ENCODE measurements at regions not wholly inside any gene's neighbourhood (a gene's known extent, or its start where the extent isn't known, plus 50 kb on each side); places are given as distances from the start of the nearest gene placed in this dataset.
A peak's percentile ranks its signal among the peaks of the same experiment; 100 is the strongest.

GRCh38 chr21:24369278-24369677 lies 1238.0 kb downstream of the MRPL39 start:
- ATAC-seq, result no peak
- Mint-ChIP-seq H3K4me1 (no peaks in the 10 kb centered on the region), H3K9me3 (no peaks in the 10 kb centered on the region), H3K27me3 (no peaks in the 10 kb centered on the region), H3K27ac (no peak overlapping the region), H3K4me3 (no peak overlapping the region), H3K36me3 (no peaks in the 10 kb centered on the region)

GRCh38 chr21:24367936-24368335 lies 1239.3 kb downstream of the MRPL39 start:
- Mint-ChIP-seq H3K4me3 (no peak overlapping the region), H3K27ac (no peak overlapping the region), H3K36me3 (no peaks in the 10 kb centered on the region), H3K9me3 (no peaks in the 10 kb centered on the region), H3K4me1 (no peaks in the 10 kb centered on the region), H3K27me3 (peaks cover 1% of the 10 kb centered on the region)
- ATAC-seq, result no peak

GRCh38 chr21:24353492-24353891 lies 1253.8 kb downstream of the MRPL39 start:
- Mint-ChIP-seq H3K27me3 (no peaks in the 10 kb centered on the region), H3K4me3 (no peak overlapping the region), H3K9me3 (no peaks in the 10 kb centered on the region), H3K36me3 (no peaks in the 10 kb centered on the region), H3K27ac (no peak overlapping the region), H3K4me1 (no peaks in the 10 kb centered on the region)
- ATAC-seq, result no peak

- Mint-ChIP-seq H3K9me3 (peaks cover 3% of the 10 kb centered on the region), H3K36me3 (no peaks in the 10 kb centered on the region), H3K27ac (no peak overlapping the region), H3K27me3 (no peaks in the 10 kb centered on the region), H3K4me3 (no peak overlapping the region), H3K4me1 (peaks cover 5% of the 10 kb centered on the region)
- ATAC-seq, result no peak
These were observed 1267.9 kb downstream of the MRPL39 start for GRCh38 chr21:24339406-24339805.

- Mint-ChIP-seq H3K36me3 (no peaks in the 10 kb centered on the region), H3K4me1 (peaks cover 5% of the 10 kb centered on the region), H3K9me3 (peaks cover 3% of the 10 kb centered on the region), H3K4me3 (no peak overlapping the region), H3K27ac (no peak overlapping the region), H3K27me3 (no peaks in the 10 kb centered on the region)
- no peak for ATAC-seq
These were observed 1270.8 kb downstream of the MRPL39 start for GRCh38 chr21:24336491-24336890.

GRCh38 chr21:24323536-24323935 lies 1283.7 kb downstream of the MRPL39 start:
- Mint-ChIP-seq H3K9me3 (no peaks in the 10 kb centered on the region), H3K27ac (no peak overlapping the region), H3K36me3 (no peaks in the 10 kb centered on the region), H3K4me1 (no peaks in the 10 kb centered on the region), H3K4me3 (no peak overlapping the region), H3K27me3 (no peaks in the 10 kb centered on the region)
- ATAC-seq, result no peak

GRCh38 chr21:24316277-24316922 lies 1290.9 kb downstream of the MRPL39 start:
- ATAC-seq, result peak; percentile 44
- no peaks in the 10 kb centered on the region for H3K27me3 Mint-ChIP-seq
- H3K27ac Mint-ChIP-seq, result no peak overlapping the region
- no peak overlapping the region for H3K4me3 Mint-ChIP-seq
- no peaks in the 10 kb centered on the region for H3K36me3 Mint-ChIP-seq
- no peaks in the 10 kb centered on the region for H3K9me3 Mint-ChIP-seq
- H3K4me1 Mint-ChIP-seq, result no peaks in the 10 kb centered on the region

GRCh38 chr21:24310788-24311187 lies 1296.5 kb downstream of the MRPL39 start:
- no peaks in the 10 kb centered on the region for H3K4me1 Mint-ChIP-seq
- H3K27ac Mint-ChIP-seq, result no peak overlapping the region
- no peaks in the 10 kb centered on the region for H3K36me3 Mint-ChIP-seq
- no peaks in the 10 kb centered on the region for H3K9me3 Mint-ChIP-seq
- no peaks in the 10 kb centered on the region for H3K27me3 Mint-ChIP-seq
- no peak for ATAC-seq
- no peak overlapping the region for H3K4me3 Mint-ChIP-seq

- Mint-ChIP-seq H3K27me3 (no peaks in the 10 kb centered on the region), H3K27ac (no peak overlapping the region), H3K4me3 (no peak overlapping the region), H3K4me1 (peaks cover 4% of the 10 kb centered on the region), H3K36me3 (no peaks in the 10 kb centered on the region), H3K9me3 (no peaks in the 10 kb centered on the region)
- ATAC-seq, result no peak
These were observed 1299.1 kb downstream of the MRPL39 start for GRCh38 chr21:24308183-24308582.

- Mint-ChIP-seq H3K9me3 (no peaks in the 10 kb centered on the region), H3K27me3 (no peaks in the 10 kb centered on the region), H3K4me3 (no peak overlapping the region), H3K27ac (no peak overlapping the region), H3K36me3 (no peaks in the 10 kb centered on the region), H3K4me1 (peaks cover 4% of the 10 kb centered on the region)
- no peak for ATAC-seq
These were observed 1304.9 kb downstream of the MRPL39 start for GRCh38 chr21:24302400-24302799.

- Mint-ChIP-seq H3K27me3 (no peaks in the 10 kb centered on the region), H3K9me3 (no peaks in the 10 kb centered on the region), H3K27ac (no peak overlapping the region), H3K4me3 (no peak overlapping the region), H3K36me3 (no peaks in the 10 kb centered on the region), H3K4me1 (peaks cover 5% of the 10 kb centered on the region)
- no peak for ATAC-seq
These were observed 1309.2 kb downstream of the MRPL39 start for GRCh38 chr21:24298040-24298439.

- Mint-ChIP-seq H3K27me3 (no peaks in the 10 kb centered on the region), H3K4me3 (no peak overlapping the region), H3K36me3 (no peaks in the 10 kb centered on the region), H3K4me1 (peaks cover 12% of the 10 kb centered on the region), H3K27ac (no peak overlapping the region), H3K9me3 (no peaks in the 10 kb centered on the region)
- no peak for ATAC-seq
These were observed 1313.1 kb downstream of the MRPL39 start for GRCh38 chr21:24294171-24294570.

- Mint-ChIP-seq H3K36me3 (no peaks in the 10 kb centered on the region), H3K27ac (no peak overlapping the region), H3K4me1 (peaks cover 12% of the 10 kb centered on the region), H3K27me3 (no peaks in the 10 kb centered on the region), H3K9me3 (no peaks in the 10 kb centered on the region), H3K4me3 (no peak overlapping the region)
- ATAC-seq, result no peak
These were observed 1317.0 kb downstream of the MRPL39 start for GRCh38 chr21:24290151-24290833.

GRCh38 chr21:24289539-24289938 lies 1317.7 kb downstream of the MRPL39 start:
- no peaks in the 10 kb centered on the region for H3K9me3 Mint-ChIP-seq
- ATAC-seq, result no peak
- H3K4me1 Mint-ChIP-seq, result peaks cover 12% of the 10 kb centered on the region
- no peaks in the 10 kb centered on the region for H3K36me3 Mint-ChIP-seq
- H3K27me3 Mint-ChIP-seq, result no peaks in the 10 kb centered on the region
- H3K27ac Mint-ChIP-seq, result no peak overlapping the region
- H3K4me3 Mint-ChIP-seq, result no peak overlapping the region

- H3K27ac Mint-ChIP-seq, result no peak overlapping the region
These were observed 1326.7 kb downstream of the MRPL39 start for GRCh38 chr21:24280596-24280995.

GRCh38 chr21:24278711-24279110 lies 1328.6 kb downstream of the MRPL39 start:
- Mint-ChIP-seq H3K9me3 (no peaks in the 10 kb centered on the region), H3K4me1 (peaks cover 8% of the 10 kb centered on the region), H3K36me3 (no peaks in the 10 kb centered on the region), H3K27ac (no peak overlapping the region), H3K4me3 (no peak overlapping the region), H3K27me3 (no peaks in the 10 kb centered on the region)
- ATAC-seq, result no peak

More at GRCh38 chr21:24280596-24280995, 1326.7 kb downstream of the MRPL39 start:
- Mint-ChIP-seq H3K4me3 (no peak overlapping the region), H3K27me3 (no peaks in the 10 kb centered on the region), H3K4me1 (peaks cover 8% of the 10 kb centered on the region), H3K9me3 (no peaks in the 10 kb centered on the region), H3K36me3 (no peaks in the 10 kb centered on the region)
- ATAC-seq, result no peak
